Activated T-cell treated with anti-CD3 and anti-CD28 coated beads, Interleukin-2, amount 50 U/mL, for 1 hour (primary cell): ENCODE measurements at regions not wholly inside any gene's neighbourhood (a gene's known extent, or its start where the extent isn't known, plus 50 kb on each side); places are given as distances from the start of the nearest gene placed in this dataset.

Source experiments
- DNase-seq: peaks from one replicate; pipeline ENCODE4 v3.0.0-alpha.2; 2020

DNA sequence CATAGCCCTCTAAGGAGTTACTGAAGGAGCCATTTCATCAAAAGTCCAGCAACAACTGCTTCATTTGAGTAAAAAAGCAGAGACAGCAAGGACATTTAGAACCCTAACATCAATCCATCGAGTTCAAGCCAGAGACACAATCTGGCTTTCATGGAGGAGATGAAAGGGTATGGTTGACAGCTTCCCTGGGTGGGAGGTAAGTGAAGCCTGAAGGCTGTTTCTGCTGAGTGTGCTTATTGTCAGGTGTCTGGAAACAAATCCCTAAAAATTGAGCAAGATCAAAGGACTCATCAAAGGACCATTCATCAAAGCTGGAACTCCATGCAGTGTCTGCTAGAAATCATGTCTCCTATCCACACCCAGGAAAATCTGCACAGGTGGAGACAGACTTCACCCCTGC lies 104.4 kb upstream of the CCDC196 start:
- no peak for DNase-seq

DNA sequence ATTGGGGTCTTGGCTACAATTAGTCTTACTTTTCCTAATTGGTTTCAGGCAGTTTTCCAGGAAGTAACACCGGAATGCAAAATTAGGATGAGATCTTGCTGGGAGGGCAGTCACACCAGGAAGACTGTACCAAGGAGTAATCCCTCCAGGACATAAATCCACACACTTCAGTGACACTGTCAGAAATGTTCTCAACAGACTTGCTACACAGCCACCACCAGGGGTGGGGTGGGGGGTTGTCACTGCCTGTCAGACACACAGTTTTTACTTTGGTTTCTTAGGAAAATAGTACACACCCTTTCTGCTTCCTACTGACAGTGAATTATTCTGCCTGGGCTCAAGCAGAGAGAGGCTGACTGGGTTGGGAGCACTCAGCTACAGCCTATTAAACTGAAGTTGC lies 102.9 kb upstream of the CCDC196 start:
- no peak for DNase-seq

DNA sequence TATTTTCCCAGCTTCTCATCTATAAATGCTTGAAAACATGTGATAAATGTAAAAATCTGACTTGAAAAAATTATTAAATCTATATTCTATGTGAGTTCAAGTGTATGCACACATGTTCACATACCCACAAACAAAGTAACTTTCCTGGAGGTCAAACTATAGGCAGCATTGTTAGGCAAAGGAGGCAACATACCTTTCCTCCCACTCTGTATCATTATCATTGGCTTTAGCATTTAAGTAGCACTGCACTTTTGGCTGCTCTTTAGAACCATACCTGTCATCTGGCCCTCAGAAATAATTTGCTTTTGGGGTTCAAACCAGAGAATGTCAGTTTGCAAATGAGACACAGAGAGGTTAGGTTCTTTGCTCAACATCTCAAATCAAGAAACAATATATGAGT lies 102.4 kb upstream of the CCDC196 start:
- no peak for DNase-seq

DNA sequence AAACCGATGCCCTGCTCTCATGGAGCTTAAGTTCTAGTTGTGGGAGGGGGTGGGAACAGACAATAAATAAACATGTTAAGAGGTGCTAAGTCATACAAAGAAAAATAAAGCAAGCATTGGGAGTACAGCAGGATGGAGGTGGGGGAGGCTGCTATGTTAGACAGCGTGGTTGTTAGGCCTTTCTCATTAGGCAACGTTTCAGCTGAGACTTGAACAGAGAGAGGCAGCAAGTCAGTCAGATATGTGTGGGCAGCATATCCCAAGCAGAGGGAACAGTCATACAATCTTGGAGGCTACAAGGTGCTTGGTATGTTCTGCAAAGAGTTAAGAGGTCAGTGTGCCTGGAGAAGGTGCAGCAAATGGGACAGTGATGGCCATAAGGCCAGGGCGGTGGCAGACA lies 97.7 kb upstream of the CCDC196 start:
- DNase-seq = no peak

DNA sequence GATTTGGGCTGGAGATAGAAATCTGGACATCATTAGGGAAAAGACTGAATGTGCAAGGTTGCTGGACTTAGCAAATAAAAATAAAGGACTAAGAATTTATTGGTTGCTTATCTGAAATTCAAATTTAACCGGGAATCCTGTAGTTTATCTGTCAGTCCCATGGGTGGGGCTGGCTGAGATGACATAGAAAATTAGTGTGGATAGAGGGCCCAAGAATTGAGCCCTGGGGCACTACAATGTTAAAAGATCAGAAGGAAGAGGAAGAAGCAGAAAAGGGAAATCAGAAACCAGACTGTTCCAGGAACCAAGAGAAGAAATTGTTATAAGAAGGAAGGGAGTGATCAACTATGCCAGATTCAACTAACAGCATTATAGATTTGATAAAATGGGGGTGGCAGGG lies 96.7 kb upstream of the CCDC196 start:
- no peak for DNase-seq

DNA sequence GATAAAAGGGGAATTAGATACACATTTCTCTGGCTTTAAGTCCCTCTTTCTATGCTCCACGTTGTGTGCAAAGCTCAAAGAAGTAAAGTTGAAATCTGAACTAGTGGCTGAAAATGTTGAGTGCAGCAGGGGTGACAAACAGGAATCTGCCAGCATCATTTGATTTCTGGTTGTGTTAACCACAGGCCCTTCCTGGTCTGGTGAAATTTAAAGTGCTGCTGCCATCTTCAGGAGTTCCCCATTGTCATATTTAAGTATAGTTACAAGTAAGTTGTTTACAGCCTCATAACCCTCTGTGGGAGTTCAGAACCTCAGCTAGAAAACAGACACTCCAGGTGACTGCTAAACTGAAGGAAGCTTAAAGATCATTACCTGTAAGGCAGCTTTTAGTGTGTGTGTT lies 90.9 kb upstream of the CCDC196 start:
- DNase-seq = no peak

DNA sequence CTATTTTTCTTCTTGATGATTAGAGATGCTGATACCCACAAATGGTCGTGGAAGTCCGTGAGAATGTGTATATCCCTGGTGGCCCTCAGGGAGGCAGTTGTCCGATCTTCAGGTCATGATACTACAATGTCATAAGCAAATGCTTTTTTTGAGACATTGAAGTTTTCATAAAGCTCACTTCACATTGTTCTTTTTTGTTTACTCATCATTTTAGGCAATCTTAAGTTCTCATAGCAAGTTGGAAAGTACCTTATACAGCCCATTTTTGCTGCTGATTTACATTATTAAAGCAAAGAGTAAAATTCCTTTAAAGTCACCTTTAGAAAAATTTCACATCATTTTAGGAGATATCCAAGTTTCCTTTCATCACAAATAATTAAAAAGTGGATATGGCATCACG lies 90.0 kb upstream of the CCDC196 start:
- no peak for DNase-seq

DNA sequence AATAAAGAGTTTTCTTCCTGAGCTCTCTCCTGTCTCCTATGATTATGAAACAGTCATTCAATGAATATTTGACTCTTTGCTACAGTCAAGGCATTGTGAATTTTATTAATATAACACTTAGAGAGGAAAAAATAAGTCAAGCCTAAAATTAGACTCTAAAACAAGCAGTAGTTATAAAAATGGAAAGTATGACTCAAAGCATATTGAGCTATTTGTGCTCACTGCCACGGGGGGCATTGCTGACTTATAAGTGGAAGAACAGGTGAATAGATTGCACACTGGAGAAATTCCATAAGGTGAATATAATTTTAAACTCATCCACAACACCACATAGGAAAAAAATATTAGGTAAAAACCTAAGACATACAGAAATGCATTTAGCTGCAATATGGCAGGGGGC lies 87.7 kb upstream of the CCDC196 start:
- no peak for DNase-seq

DNA sequence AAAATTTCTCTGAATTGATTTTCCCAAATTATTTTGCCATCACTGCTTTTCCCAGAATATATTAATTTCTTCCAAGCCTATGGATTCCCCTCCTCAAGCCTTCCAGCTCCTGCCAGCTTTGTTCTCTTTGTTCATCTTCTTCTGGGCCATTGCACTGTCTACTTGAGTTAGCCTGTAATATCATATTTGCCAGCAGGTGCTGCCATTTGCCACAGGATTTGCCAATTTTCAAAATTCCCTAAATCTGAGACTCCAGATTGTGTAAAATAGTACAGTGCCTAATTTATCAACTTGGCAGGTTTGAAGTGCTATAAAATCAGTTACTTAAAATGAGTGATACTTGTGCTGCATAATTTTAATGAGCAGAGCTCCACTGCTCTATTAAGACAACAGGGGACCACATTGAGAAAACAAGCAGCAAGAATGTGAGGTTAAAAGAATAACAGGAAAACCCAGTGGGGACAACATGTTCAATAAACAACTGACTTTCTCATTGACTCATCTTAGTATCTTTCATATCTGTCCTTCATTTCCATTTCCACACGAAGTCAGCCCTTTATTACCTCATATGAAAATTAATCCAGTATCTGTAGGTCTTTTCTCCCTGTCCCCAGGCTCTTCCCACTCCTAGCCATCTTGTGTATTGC lies 84.6 kb upstream of the CCDC196 start:
- no peak for DNase-seq

DNA sequence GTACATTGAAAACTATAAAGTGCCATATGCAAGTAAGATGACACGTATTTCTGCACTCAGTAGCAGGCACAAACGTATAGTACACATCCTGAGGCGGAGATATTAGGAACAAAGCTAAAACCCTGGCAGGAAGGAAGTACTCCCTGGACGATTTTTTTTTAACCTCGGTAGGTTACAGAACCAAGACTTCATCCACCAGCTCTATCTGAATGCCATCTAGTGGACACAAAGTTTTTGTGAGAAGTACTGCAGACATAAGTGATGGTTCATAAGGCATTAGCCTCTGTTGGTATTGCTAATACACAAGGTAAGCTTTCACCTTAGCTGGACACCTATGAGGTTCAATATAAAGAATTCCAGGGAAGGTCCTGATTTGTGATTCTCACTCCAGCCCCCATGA lies 83.0 kb upstream of the CCDC196 start:
- no peak for DNase-seq

DNA sequence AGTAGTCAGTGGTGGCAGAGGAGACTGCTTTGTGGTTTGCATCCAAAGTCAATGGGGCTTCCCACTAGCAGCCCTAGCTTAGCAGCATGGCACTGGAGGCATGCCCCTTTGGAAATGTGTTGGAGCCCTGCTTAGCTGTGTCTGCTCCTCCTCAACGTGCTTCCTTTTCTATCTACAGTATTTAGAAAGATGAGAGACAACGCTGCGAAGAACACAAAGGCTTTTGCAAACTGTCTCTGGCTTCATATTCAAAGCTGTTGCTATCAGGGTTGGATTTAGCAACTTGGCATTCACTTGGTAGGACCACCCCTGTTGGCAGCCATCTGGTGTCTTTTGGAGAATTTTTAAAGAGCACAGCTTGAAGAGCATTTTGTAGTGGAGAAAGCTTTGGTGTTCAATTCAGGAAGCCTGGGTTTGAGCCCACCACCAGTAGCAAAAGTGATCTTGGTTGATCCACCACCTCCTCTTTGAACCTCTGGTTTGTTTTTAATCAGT lies 82.1 kb upstream of the CCDC196 start:
- DNase-seq = no peak

DNA sequence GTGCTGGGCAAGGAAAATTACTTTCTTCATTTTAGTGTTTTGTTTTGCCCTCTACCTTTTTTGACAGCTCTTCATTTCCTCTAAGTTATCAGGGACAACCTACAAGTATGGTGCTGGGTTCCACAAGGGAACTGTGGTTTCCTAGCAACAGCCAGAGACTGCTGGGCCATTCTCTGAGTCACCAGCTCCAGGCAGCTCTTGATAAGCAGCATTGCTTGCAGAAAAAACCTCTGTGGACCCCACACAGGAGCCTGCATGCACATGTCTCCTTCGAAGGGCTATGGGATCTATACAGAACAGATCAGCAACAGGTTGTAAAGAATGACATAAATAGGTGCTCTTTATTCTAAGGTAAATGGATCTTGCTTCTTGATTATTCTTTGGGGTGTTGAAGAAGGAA lies 81.0 kb upstream of the CCDC196 start:
- no peak for DNase-seq

DNA sequence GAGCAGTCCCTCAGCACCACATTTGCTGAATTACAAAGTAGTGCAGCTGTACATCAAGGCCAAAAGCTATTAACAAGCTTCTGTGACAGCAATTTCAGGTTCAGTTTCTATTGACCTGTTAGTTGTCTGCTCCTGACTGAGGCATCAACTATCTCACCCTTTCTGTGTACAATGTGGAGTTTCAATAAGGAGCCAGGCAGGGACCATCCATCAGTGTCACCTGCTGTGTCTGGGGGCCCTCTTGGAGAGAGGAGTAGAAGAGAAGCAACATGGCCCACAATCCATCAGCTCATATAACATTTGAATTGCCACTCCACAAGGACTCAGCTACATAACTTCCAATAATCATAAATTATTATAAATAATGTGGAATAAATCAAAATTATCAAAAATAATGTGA lies 72.3 kb upstream of the CCDC196 start:
- no peak for DNase-seq

DNA sequence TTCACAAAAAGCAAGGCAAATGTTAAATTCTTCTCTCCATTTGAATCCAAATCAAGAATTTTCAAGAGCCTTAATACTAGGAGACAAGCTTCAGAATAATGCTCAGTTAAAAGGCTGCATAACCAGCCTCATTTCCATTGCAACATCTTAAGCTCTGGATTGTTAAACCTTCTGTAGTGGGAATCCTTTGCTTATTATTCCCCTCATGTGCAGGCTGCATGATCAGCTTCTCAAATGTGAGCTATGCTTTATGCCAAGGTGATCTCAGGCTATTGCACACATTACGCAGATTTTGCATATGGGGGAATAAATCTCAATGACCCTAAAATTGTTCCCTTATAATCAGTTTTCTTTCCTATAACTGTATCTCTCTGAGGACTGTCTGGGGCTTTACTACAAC lies 71.7 kb upstream of the CCDC196 start:
- no peak for DNase-seq

DNA sequence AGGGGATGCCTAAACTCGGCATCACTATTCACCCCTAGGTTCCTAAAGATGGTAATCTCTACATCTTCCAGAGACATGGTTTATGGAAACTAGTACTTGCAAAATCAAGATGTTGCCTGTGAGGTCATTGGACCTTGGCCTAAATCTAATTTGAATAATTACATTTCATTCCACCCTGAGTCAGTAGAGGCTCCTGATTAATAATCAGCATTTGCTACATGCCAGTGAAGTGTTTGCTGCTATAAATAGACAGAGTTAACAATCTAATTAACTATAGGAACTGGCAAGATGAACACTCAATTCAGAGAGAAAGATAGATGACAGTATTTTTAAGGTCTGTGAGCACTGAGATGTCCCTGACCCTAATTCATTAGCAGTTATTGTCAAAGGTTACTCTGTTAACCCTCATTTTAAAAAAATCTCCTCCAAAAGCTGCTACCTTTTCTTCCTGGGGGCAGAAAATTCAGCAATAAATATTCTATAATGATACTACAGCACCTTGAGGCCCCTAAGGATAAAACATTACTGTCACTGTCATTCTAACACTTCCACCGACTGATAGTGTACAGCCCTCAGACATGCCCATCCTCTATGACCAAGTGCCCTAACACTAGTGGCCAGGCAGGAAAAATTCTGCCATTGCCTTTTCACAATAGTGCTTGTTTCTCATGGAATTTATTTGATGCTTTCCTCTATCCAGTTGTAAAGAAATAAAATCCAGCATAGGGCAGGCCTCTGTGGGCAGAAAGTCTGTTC lies 65.7 kb upstream of the CCDC196 start:
- no peak for DNase-seq

DNA sequence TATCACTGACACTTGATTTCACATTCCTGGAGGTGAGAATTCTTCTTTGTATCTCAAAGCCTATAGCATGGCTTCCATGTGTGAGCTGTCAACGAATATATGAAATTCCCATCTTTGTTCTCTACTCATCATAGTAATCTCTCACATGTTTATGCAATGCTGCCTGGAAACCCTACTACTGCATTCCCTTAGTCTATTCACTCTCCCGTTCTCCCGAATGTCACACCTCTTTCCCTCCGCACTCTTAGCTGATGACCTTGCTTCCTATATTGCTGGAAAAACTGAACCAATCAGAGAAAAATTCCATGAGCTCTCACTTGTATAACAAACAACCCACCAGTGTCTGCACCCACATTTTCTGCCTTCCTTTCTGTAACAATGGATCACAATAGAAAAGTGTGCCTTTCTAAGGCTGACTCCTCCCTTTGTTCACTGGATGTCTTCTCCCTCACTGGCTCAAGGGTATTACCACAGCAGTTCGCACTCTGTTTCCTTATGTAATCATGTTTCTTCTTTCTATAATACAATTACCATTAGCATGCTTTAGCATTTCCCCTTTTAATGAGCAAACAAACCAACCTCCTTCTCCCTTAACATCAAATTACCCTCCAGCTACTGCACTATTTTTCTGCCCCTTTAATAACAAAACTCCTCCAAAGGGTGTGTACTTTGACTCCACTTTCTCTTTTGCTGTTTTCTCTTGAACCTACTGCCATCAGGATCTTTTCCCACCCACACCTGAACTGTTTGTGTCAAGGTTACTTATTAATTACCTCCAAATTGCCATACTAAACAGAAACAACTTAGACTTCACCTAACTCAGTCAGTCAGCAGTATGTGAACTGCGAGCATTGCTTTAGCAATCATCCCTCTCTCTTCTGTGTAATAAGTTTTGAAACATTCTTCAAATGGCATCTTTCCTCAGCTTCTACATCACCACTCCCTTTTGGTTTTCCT lies 63.9 kb upstream of the CCDC196 start:
- no peak for DNase-seq

DNA sequence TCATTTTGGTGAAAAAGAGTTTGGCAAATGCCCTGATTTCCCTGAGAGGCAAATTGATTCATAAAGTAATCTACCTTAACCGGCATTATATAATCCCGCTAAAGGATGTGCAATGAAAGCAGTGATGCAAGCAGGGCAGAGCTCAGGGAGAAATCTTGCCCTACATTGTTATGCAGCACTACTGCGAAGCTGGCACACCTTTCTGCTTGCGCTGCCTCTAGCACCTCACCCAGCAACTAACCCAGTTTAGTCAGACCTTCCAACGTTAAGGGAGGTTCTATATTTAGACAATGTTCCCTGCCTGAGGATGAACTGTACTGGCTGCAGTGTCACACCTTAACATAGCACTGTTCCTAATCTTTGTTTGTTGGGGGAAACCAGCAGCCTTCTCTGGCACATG lies 60.8 kb upstream of the CCDC196 start:
- no peak for DNase-seq

DNA sequence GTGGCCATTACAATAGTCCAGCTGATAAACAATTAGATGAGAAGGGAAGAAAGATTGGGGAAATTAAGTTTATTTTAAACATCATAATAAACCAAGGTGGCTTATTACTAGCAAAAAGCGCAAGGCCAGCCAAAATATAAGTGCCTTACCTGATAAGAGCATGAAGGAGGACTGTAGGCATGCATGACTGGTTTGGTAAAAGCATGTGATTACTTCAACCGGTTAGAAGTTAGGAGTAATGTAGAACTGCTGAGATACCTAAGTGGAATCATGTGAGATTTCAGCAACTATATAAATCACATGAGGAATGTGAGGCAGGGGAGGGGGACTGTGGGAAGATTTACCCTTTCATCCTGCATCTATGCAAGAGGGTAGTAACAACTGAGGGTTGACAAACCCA lies 59.7 kb upstream of the CCDC196 start:
- no peak for DNase-seq

DNA sequence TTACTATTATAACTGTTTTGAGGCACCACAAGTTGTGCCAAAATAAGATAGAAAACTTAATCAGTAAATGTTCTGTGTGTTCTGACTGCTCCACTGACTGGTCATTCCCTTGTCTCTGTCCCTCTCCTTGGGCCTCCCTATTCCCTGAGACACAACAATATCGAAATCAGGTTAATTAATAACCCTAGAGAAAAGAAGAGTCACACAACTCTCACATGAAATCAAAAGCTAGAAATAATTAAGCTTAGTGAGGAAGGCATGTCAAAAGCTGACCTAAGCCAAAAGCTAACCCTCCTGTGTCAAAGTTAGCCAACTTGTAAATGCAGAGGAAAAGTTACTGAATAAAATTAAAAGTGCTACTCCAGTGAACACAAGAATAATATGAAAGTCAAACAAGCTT lies 53.8 kb upstream of the CCDC196 start:
- DNase-seq = no peak

DNA sequence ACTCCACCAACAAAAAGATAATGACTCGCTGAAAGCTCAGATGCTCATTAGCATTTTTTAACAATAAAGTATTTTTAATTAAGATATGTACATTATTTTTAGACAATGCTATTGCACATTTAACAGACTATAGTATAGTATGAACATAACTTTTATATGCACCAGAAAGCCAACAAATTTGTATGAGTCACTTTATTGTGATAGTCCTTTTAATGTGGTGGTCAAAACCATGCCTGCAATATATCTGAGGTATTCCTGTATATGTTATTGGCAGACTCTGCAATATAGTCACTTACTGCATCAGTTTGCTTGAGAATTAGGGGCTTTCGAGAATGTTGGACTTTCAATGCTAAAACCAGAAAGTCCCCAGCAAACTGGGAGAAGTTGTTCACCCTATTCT lies 51.7 kb upstream of the CCDC196 start:
- DNase-seq = no peak

DNA sequence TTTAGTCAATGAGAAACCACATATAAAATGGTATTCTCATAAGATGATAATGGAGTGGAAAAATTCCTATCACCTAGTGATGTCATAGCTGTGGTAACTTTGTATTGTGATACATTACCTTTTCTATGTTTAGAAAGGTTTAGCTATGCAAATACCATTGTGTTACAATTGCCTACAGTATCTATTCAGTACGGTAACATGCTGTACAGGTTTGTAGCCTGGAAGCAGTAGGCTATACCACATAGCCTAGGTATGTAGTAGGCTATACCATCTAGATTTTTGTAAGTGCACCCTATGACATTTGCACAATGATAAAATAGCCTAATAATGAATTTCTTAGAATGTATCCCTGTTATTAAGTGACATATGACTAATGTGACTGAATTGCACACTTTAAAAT lies 50.5 kb upstream of the CCDC196 start:
- no peak for DNase-seq
